VCaP (cell line): ENCODE measurements at regions not wholly inside any gene's neighbourhood (a gene's known extent, or its start where the extent isn't known, plus 50 kb on each side); places are given as distances from the start of the nearest gene placed in this dataset.
A peak's percentile ranks its signal among the peaks of the same experiment; 100 is the strongest.
"Not testable (repeated sequence)": the region's sequence is repeated elsewhere in the genome, so short reads cannot be mapped to it uniquely, and the experiment has no call there.

Source experiments
- H3K27ac ChIP-seq: fragments of 450-650 bp; 2 replicates; pipeline ENCODE4 v1.5.1; 2017
- TF ChIP-seq, protein P1 (sequence below): fragments of 450-650 bp; conservative IDR thresholded peaks from 2 replicates; pipeline ENCODE4 v1.5.1; 2017; ENCODE audit warnings: mild to moderate bottlenecking, moderate library complexity

DNA sequence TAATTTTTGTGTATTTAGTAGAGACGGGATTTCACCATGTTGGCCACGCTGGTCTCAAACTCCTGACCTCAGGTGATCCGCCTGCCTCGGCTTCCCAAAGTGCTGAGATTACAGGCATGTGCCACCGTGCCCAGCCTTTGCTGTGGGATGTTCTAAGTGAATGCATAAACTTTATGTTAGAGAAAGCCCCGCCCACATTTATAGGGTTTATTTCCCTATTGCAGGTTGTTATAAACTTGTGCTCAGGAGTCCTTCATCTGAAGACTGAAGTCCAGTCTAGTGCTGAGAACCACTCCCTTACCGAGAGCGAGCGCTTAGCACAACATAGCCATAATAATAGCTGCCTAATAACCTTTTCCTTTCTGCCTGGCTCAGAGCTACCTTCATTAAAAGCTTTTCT, 75.4 kb upstream of the ZNF217 start:
- no peak overlapping the region for H3K27ac ChIP-seq

GRCh38 chr20:53666144-53666543, 72.5 kb upstream of the ZNF217 start:
- H3K27ac ChIP-seq, result no peak overlapping the region
- TF ChIP-seq, protein P1, sequence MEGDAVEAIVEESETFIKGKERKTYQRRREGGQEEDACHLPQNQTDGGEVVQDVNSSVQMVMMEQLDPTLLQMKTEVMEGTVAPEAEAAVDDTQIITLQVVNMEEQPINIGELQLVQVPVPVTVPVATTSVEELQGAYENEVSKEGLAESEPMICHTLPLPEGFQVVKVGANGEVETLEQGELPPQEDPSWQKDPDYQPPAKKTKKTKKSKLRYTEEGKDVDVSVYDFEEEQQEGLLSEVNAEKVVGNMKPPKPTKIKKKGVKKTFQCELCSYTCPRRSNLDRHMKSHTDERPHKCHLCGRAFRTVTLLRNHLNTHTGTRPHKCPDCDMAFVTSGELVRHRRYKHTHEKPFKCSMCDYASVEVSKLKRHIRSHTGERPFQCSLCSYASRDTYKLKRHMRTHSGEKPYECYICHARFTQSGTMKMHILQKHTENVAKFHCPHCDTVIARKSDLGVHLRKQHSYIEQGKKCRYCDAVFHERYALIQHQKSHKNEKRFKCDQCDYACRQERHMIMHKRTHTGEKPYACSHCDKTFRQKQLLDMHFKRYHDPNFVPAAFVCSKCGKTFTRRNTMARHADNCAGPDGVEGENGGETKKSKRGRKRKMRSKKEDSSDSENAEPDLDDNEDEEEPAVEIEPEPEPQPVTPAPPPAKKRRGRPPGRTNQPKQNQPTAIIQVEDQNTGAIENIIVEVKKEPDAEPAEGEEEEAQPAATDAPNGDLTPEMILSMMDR, result no peak

More for the DNA sequence above, 75.4 kb upstream of the ZNF217 start:
- TF ChIP-seq, protein P1, result no peak

- TF ChIP-seq, protein P1, result no peak
- H3K27ac ChIP-seq, result no peak overlapping the region
These were observed 70.5 kb upstream of the ZNF217 start for GRCh38 chr20:53664121-53664520.

GRCh38 chr20:53663521-53663920, 69.9 kb upstream of the ZNF217 start:
- not testable (repeated sequence) for H3K27ac ChIP-seq

- TF ChIP-seq, protein P1, result no peak
- H3K27ac ChIP-seq, result peak overlapping the region; percentile 77
These were observed 69.0 kb upstream of the ZNF217 start for GRCh38 chr20:53662595-53662994.

GRCh38 chr20:53660947-53661381, 67.3 kb upstream of the ZNF217 start:
- peak overlapping the region; percentile 77 for H3K27ac ChIP-seq
- TF ChIP-seq, protein P1, result no peak

- TF ChIP-seq, protein P1, result no peak
- peak overlapping the region; percentile 77 for H3K27ac ChIP-seq
These were observed 66.7 kb upstream of the ZNF217 start for GRCh38 chr20:53660078-53660909.

- no peak overlapping the region for H3K27ac ChIP-seq
- TF ChIP-seq, protein P1, result no peak
These were observed 65.3 kb upstream of the ZNF217 start for GRCh38 chr20:53658973-53659372.
